ENCODE measurements at regions not wholly inside any gene's neighbourhood (a gene's known extent, or its start where the extent isn't known, plus 50 kb on each side); places are given as distances from the start of the nearest gene placed in this dataset.
"Not testable (repeated sequence)": the region's sequence is repeated elsewhere in the genome, so short reads cannot be mapped to it uniquely, and the experiment has no call there.

DNA sequence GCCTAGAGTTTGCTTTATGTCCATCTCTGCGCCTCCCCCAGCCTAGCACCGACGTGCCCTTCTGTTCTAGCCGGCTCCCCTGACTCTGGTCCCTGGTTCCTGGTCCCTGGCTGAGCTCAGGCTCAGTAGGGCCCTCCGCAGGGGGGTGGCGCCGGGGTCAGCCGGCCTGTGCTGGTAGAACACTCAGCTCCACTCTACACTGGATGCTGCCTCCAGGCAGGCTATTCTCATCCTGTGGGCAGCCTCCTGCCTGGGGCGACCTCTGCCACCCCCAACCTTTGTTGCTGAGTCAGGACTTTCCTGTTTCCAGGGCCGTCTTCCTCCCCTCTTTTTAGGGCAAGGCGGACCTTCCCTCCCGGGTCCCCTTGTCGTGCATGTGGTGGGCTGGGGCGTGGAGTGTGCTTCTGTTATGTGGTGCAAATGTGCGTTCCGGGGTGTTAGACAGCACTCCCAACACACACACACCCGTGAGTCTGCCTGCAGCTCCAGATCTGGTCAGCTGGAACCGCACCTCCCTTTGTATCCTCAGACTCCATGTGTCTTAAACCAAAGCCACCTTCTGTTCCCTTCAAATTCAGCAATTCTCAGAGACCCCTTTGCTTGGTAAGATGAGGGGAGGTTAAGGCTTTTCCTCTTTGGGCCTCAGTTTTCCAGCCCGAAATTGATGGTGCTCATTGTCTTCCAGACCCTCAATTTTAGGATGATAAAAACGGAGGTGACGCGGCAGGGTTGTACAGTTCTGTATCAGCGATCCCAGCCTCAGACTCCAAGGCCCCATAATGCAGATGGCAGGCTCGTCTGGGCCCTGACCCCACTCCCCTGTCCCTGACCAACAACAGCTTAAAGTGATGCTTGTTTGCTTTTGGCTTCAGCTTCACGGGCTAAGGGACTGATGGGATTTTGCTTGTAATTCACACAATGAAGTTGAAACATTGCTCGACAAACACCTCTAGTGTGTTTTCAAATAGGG is 1327.9 kb downstream of the BRD1 start:
- Histone ChIP-seq H3K36me3 (ENCODE audit: control insufficient read depth in 2 of 2, insufficient read depth in 2 of 2, low read length in 2 of 2) (no peaks in the 10 kb centered on the region), H3K4me1 (ENCODE audit: control insufficient read depth in 2 of 2, insufficient read depth in 2 of 2, low read length in 2 of 2) (no peaks in the 10 kb centered on the region), H3K9me3 (ENCODE audit: control insufficient read depth in 2 of 2, low read length in 2 of 2) (no peaks in the 10 kb centered on the region), H3K9ac (ENCODE audit: low read depth in 1 of 2, low read length in 2 of 2) (no peak overlapping the region), H3K4me3 (ENCODE audit: low read length in 2 of 2) (no peak overlapping the region), H3K27ac (ENCODE audit: low read depth in 2 of 2, low read length in 2 of 2) (no peak overlapping the region), H3K27me3 (ENCODE audit: control insufficient read depth in 2 of 2, insufficient read depth in 2 of 2, low read length in 2 of 2) (no peaks in the 10 kb centered on the region)

GRCh38 chr22:48498526-48499331 is 1328.9 kb downstream of the BRD1 start:
- H3K27me3 ChIP-seq (ENCODE audit: control insufficient read depth in 2 of 2, insufficient read depth in 2 of 2, low read length in 2 of 2), result no peaks in the 10 kb centered on the region

DNA sequence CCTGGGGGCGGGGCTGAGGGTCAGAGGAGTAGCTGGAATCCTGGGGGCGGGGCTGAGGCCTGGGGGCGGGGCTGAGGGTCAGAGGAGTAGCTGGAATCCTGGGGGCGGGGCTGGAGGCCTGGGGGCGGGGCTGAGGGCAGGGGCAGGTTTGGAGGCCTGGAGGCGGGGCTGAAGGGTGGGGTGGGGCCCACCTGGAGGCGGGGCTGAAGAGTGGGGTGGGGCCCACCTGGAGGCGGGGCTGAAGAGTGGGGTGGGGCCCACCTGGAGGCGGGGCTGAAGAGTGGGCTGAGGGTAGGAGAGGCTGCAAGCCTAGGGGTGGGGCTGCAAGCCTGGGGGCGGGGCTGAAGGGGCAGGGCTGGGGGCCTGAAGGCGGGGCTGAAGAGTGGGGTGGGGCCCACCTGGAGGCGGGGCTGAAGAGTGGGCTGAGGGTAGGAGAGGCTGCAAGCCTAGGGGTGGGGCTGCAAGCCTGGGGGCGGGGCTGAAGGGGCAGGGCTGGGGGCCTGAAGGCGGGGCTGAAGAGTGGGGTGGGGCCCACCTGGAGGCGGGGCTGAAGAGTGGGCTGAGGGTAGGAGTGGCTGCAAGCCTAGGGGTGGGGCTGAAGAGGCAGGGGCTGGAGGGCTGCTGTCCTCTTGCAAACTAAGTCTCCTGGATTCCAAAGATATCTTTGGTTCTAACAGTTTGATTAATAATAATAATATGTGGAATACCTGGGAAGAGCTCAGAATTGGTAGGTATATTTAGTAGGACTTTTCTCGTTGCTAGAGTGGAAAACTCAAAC is 1329.7 kb downstream of the BRD1 start:
- H3K4me3 ChIP-seq (ENCODE audit: low read length in 2 of 2); H3K36me3 ChIP-seq (ENCODE audit: control insufficient read depth in 2 of 2, insufficient read depth in 2 of 2, low read length in 2 of 2); H3K9ac ChIP-seq (ENCODE audit: low read depth in 1 of 2, low read length in 2 of 2); H3K27me3 ChIP-seq (ENCODE audit: control insufficient read depth in 2 of 2, insufficient read depth in 2 of 2, low read length in 2 of 2); H3K27ac ChIP-seq (ENCODE audit: low read depth in 2 of 2, low read length in 2 of 2); H3K9me3 ChIP-seq (ENCODE audit: control insufficient read depth in 2 of 2, low read length in 2 of 2); H3K4me1 ChIP-seq (ENCODE audit: control insufficient read depth in 2 of 2, insufficient read depth in 2 of 2, low read length in 2 of 2): not testable (repeated sequence)

More at GRCh38 chr22:48498526-48499331, 1328.9 kb downstream of the BRD1 start:
- H3K4me1 ChIP-seq (ENCODE audit: control insufficient read depth in 2 of 2, insufficient read depth in 2 of 2, low read length in 2 of 2), result no peaks in the 10 kb centered on the region
- no peaks in the 10 kb centered on the region for H3K9me3 ChIP-seq (ENCODE audit: control insufficient read depth in 2 of 2, low read length in 2 of 2)
- H3K36me3 ChIP-seq (ENCODE audit: control insufficient read depth in 2 of 2, insufficient read depth in 2 of 2, low read length in 2 of 2), result no peaks in the 10 kb centered on the region
- no peak overlapping the region for H3K27ac ChIP-seq (ENCODE audit: low read depth in 2 of 2, low read length in 2 of 2)
- H3K4me3 ChIP-seq (ENCODE audit: low read length in 2 of 2), result no peak overlapping the region
- no peak overlapping the region for H3K9ac ChIP-seq (ENCODE audit: low read depth in 1 of 2, low read length in 2 of 2)

- Histone ChIP-seq H3K36me3 (ENCODE audit: control insufficient read depth in 2 of 2, insufficient read depth in 2 of 2, low read length in 2 of 2) (no peaks in the 10 kb centered on the region), H3K27ac (ENCODE audit: low read depth in 2 of 2, low read length in 2 of 2) (no peak overlapping the region), H3K9ac (ENCODE audit: low read depth in 1 of 2, low read length in 2 of 2) (no peak overlapping the region), H3K4me3 (ENCODE audit: low read length in 2 of 2) (no peak overlapping the region), H3K9me3 (ENCODE audit: control insufficient read depth in 2 of 2, low read length in 2 of 2) (no peaks in the 10 kb centered on the region), H3K27me3 (ENCODE audit: control insufficient read depth in 2 of 2, insufficient read depth in 2 of 2, low read length in 2 of 2) (no peaks in the 10 kb centered on the region), H3K4me1 (ENCODE audit: control insufficient read depth in 2 of 2, insufficient read depth in 2 of 2, low read length in 2 of 2) (no peaks in the 10 kb centered on the region)
Measured at GRCh38 chr22:48496987-48497650, 1330.6 kb downstream of the BRD1 start.

DNA sequence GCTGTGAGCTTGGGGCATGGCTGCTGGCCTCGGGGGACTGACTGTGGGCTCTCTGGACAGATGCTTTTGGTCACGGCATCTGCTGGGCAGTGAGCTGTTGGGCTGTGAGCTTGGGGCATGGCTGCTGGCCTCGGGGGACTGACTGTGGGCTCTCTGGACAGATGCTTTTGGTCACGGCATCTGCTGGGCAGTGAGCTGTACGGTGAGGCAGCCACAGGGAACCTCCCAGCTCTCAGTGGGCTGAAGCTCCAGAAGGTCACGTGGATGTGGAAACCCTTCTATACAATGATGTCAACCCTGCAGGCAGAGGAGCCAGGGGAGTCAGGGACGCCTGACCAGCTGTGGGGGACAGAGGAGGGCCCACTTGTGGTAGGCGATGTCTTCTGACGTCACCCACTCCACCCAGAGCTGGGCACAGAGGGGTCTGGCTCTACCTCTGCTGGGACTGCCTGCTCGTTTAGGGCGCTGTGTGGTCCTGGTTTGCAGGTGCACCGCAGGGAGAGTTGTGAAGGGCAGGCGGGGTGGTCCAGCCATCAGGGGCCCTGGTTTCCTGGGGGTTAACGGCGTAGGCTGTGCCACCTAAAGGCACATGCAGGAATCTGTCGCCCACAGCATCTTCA is 1331.3 kb downstream of the BRD1 start:
- H3K9me3 ChIP-seq (ENCODE audit: control insufficient read depth in 2 of 2, low read length in 2 of 2), result no peaks in the 10 kb centered on the region
- no peak overlapping the region for H3K27ac ChIP-seq (ENCODE audit: low read depth in 2 of 2, low read length in 2 of 2)
- no peak overlapping the region for H3K9ac ChIP-seq (ENCODE audit: low read depth in 1 of 2, low read length in 2 of 2)
- no peaks in the 10 kb centered on the region for H3K4me1 ChIP-seq (ENCODE audit: control insufficient read depth in 2 of 2, insufficient read depth in 2 of 2, low read length in 2 of 2)
- peaks cover 4 to 6% of the 10 kb centered on the region in 2 donors for H3K27me3 ChIP-seq (ENCODE audit: control insufficient read depth in 2 of 2, insufficient read depth in 2 of 2, low read length in 2 of 2)
- H3K36me3 ChIP-seq (ENCODE audit: control insufficient read depth in 2 of 2, insufficient read depth in 2 of 2, low read length in 2 of 2), result no peaks in the 10 kb centered on the region
- H3K4me3 ChIP-seq (ENCODE audit: low read length in 2 of 2), result no peak overlapping the region

- Histone ChIP-seq H3K27me3 (ENCODE audit: control insufficient read depth in 2 of 2, insufficient read depth in 2 of 2, low read length in 2 of 2) (peaks cover 9 to 12% of the 10 kb centered on the region in 2 donors), H3K27ac (ENCODE audit: low read depth in 2 of 2, low read length in 2 of 2) (no peak overlapping the region), H3K4me1 (ENCODE audit: control insufficient read depth in 2 of 2, insufficient read depth in 2 of 2, low read length in 2 of 2) (no peaks in the 10 kb centered on the region), H3K9ac (ENCODE audit: low read depth in 1 of 2, low read length in 2 of 2) (no peak overlapping the region), H3K36me3 (ENCODE audit: control insufficient read depth in 2 of 2, insufficient read depth in 2 of 2, low read length in 2 of 2) (no peaks in the 10 kb centered on the region), H3K4me3 (ENCODE audit: low read length in 2 of 2) (no peak overlapping the region), H3K9me3 (ENCODE audit: control insufficient read depth in 2 of 2, low read length in 2 of 2) (no peaks in the 10 kb centered on the region)
Measured at GRCh38 chr22:48495751-48496080, 1332.0 kb downstream of the BRD1 start.

DNA sequence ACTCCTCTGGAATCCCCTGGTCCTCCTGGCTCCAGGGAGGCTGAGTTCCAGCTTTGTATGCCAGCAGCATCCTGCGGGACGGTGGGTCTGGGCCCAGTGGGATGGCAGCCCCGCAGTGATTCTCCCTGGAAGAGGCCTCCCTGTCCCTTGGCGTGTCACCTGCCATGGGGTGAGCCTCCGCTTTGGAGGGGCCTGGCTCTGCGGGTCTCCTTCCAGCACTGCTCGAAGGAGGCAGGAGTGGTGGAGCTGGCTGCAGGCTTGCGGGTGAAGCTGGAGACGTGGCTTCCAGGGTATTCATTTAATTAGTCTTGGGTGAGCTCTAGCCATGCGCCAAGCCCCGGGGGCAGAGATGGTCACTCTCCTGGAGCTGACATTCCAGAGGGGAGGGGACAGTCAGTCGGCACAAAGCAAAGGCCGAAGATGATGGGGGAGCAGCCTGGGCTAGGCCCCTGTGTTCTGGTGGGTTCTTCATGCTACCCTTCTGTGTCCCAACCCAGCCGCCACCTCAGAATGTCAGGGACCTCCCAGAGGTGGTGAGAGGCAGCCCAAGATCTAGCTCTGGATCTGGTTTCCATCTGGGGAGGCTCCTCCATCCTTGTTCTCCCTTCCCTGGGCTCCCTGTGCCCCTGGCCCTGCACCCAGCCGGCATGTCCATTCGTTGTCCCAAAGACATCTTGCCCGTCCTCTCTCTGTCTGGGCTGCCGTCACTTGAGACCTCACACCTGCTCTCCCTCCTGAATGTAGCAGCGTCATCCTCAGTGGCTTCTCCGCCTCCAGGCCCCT is 1332.5 kb downstream of the BRD1 start:
- no peak overlapping the region for H3K9ac ChIP-seq (ENCODE audit: low read depth in 1 of 2, low read length in 2 of 2)
- H3K4me3 ChIP-seq (ENCODE audit: low read length in 2 of 2), result no peak overlapping the region
- no peaks in the 10 kb centered on the region for H3K36me3 ChIP-seq (ENCODE audit: control insufficient read depth in 2 of 2, insufficient read depth in 2 of 2, low read length in 2 of 2)
- H3K9me3 ChIP-seq (ENCODE audit: control insufficient read depth in 2 of 2, low read length in 2 of 2), result no peaks in the 10 kb centered on the region
- peaks cover 14 to 17% of the 10 kb centered on the region in 2 donors for H3K27me3 ChIP-seq (ENCODE audit: control insufficient read depth in 2 of 2, insufficient read depth in 2 of 2, low read length in 2 of 2)
- no peak overlapping the region for H3K27ac ChIP-seq (ENCODE audit: low read depth in 2 of 2, low read length in 2 of 2)
- no peaks in the 10 kb centered on the region for H3K4me1 ChIP-seq (ENCODE audit: control insufficient read depth in 2 of 2, insufficient read depth in 2 of 2, low read length in 2 of 2)

GRCh38 chr22:48494256-48494967 is 1333.3 kb downstream of the BRD1 start:
- Histone ChIP-seq H3K4me3 (ENCODE audit: low read length in 2 of 2) (no peak overlapping the region), H3K4me1 (ENCODE audit: control insufficient read depth in 2 of 2, insufficient read depth in 2 of 2, low read length in 2 of 2) (no peaks in the 10 kb centered on the region), H3K36me3 (ENCODE audit: control insufficient read depth in 2 of 2, insufficient read depth in 2 of 2, low read length in 2 of 2) (no peaks in the 10 kb centered on the region), H3K27me3 (ENCODE audit: control insufficient read depth in 2 of 2, insufficient read depth in 2 of 2, low read length in 2 of 2) (peaks cover 17% of the 10 kb centered on the region in 2 donors), H3K27ac (ENCODE audit: low read depth in 2 of 2, low read length in 2 of 2) (no peak overlapping the region), H3K9me3 (ENCODE audit: control insufficient read depth in 2 of 2, low read length in 2 of 2) (no peaks in the 10 kb centered on the region), H3K9ac (ENCODE audit: low read depth in 1 of 2, low read length in 2 of 2) (no peak overlapping the region)
